Liver (tissue), 8 donors: ENCODE measurements at regions not wholly inside any gene's neighbourhood (a gene's known extent, or its start where the extent isn't known, plus 50 kb on each side); places are given as distances from the start of the nearest gene placed in this dataset.

ENCODE experiments used
- DNase-seq: peaks from one replicate; pipeline ENCODE4 v3.0.0-alpha.2; 2017; ENCODE audit warnings: low spot score
- H3K27ac ChIP-seq, 2 donors: one replicate each; pipeline ENCODE4 v1.7.0; 2013; ENCODE audit warnings: inconsistent platforms in 2 of 2, low read length in 2 of 2, control low read depth in 1 of 2, low read depth in 1 of 2, mild to moderate bottlenecking in 1 of 2
- H3K27me3 ChIP-seq, 4 donors: one replicate each; pipeline versions ENCODE4 v1.6.1 to v1.7.0; 2013; ENCODE audit warnings: low read length in 3 of 4, inconsistent platforms in 1 of 4, mild to moderate bottlenecking in 1 of 4, moderate library complexity in 1 of 4; ENCODE audit not compliant: control insufficient read depth in 4 of 4, insufficient read depth in 4 of 4
- H3K36me3 ChIP-seq, 4 donors: one replicate each; pipeline versions ENCODE4 v1.6.1 to v1.7.0; 2013; ENCODE audit warnings: low read length in 3 of 4, mild to moderate bottlenecking in 3 of 4, low read depth in 1 of 4, moderate library complexity in 1 of 4; ENCODE audit not compliant: control insufficient read depth in 4 of 4, insufficient read depth in 3 of 4
- H3K4me1 ChIP-seq, 4 donors: one replicate each; pipeline versions ENCODE4 v1.6.1 to v1.7.0; 2013; ENCODE audit warnings: low read length in 3 of 4, mild to moderate bottlenecking in 3 of 4, moderate library complexity in 1 of 4; ENCODE audit not compliant: control insufficient read depth in 4 of 4, insufficient read depth in 4 of 4
- H3K4me3 ChIP-seq, 3 donors: one replicate each; pipeline versions ENCODE4 v1.6.1 to v1.7.0; 2013; ENCODE audit warnings: low read length in 3 of 3, control low read depth in 1 of 3, low read depth in 1 of 3, mild to moderate bottlenecking in 1 of 3
- H3K9ac ChIP-seq, 2 donors: one replicate each; pipeline ENCODE4 v1.7.0; 2013; ENCODE audit warnings: low read length in 2 of 2, mild to moderate bottlenecking in 2 of 2, moderate library complexity in 2 of 2, control low read depth in 1 of 2, low read depth in 1 of 2
- H3K9me3 ChIP-seq, 4 donors: one replicate each; pipeline versions ENCODE4 v1.6.1 to v1.7.0; 2013; ENCODE audit warnings: low read length in 3 of 4; ENCODE audit not compliant: control insufficient read depth in 4 of 4
- EGR1 ChIP-seq, 2 donors: IDR thresholded peaks; 2 replicates each; pipeline ENCODE4 v1.6.1; 2016 to 2018; ENCODE audit warnings: antibody characterized with exemption in 2 of 2, low read depth in 2 of 2
- FOXA1 ChIP-seq: IDR thresholded peaks from 2 replicates; pipeline ENCODE4 v1.6.1; 2016; ENCODE audit warnings: antibody characterized with exemption
- FOXA2 ChIP-seq: IDR thresholded peaks from 2 replicates; pipeline ENCODE4 v1.6.1; 2016; ENCODE audit warnings: antibody characterized with exemption
- GABPA ChIP-seq, 2 donors: IDR thresholded peaks in 1 of 2; conservative IDR thresholded peaks in 1 of 2; 2 replicates each; pipeline ENCODE4 v1.6.1; 2016; ENCODE audit warnings: antibody characterized with exemption in 2 of 2, mild to moderate bottlenecking in 1 of 2, moderate library complexity in 1 of 2
- HNF4A ChIP-seq, 2 donors: conservative IDR thresholded peaks; 2 replicates each; pipeline ENCODE4 v1.6.1; 2016; ENCODE audit warnings: antibody characterized with exemption in 2 of 2, mild to moderate bottlenecking in 2 of 2
- HNF4G ChIP-seq: IDR thresholded peaks from 2 replicates; pipeline ENCODE4 v1.6.1; 2016; ENCODE audit warnings: antibody characterized with exemption
- JUND ChIP-seq, 2 donors: IDR thresholded peaks; 2 replicates each; pipeline ENCODE4 v1.6.1; 2016; ENCODE audit warnings: antibody characterized with exemption in 2 of 2
- NR2F2 ChIP-seq: IDR thresholded peaks from 2 replicates; pipeline ENCODE4 v1.6.1; 2016; ENCODE audit warnings: antibody characterized with exemption
- RAD21 ChIP-seq, 2 donors: IDR thresholded peaks; 2 replicates each; pipeline ENCODE4 v1.6.1; 2016; ENCODE audit warnings: antibody characterized with exemption in 2 of 2, mild to moderate bottlenecking in 2 of 2
- RXRA ChIP-seq, 2 donors: IDR thresholded peaks; 2 replicates each; pipeline ENCODE4 v1.6.1; 2017 to 2018; ENCODE audit warnings: antibody characterized with exemption in 2 of 2, mild to moderate bottlenecking in 1 of 2
- SP1 ChIP-seq: IDR thresholded peaks from 2 replicates; pipeline ENCODE4 v1.6.1; 2018; ENCODE audit warnings: antibody characterized with exemption, mild to moderate bottlenecking
- TAF1 ChIP-seq: conservative IDR thresholded peaks from 2 replicates; pipeline ENCODE4 v1.6.1; 2016; ENCODE audit warnings: antibody characterized with exemption, mild to moderate bottlenecking
- YY1 ChIP-seq: IDR thresholded peaks from 2 replicates; pipeline ENCODE4 v1.6.1; 2016; ENCODE audit warnings: antibody characterized with exemption, mild to moderate bottlenecking
- WGBS: extraction: QIAGEN DNeasy Blood & Tissue Kit; methylation state at CpG from one replicate; pipeline ENCODE4 v1.1.7; 2013; 5-methylcytosine and 5-hydroxymethylcytosine counted together
- TF ChIP-seq, protein P1 (sequence below): fragments of 150-350 bp; IDR thresholded peaks from 2 replicates; pipeline ENCODE4 v1.5.1; 2017; ENCODE audit warnings: improper control_type of control experiment, low read depth, low read length; ENCODE audit not compliant: missing input control
- TF ChIP-seq, protein P2 (sequence below): IDR thresholded peaks from 2 replicates; pipeline ENCODE4 v1.6.1; 2016; ENCODE audit warnings: antibody characterized with exemption
- TF ChIP-seq, protein P3 (sequence below): IDR thresholded peaks from 2 replicates; pipeline ENCODE4 v1.6.1; 2016; ENCODE audit warnings: antibody characterized with exemption
- TF ChIP-seq, protein P4 (sequence below): IDR thresholded peaks from 2 replicates; pipeline ENCODE4 v1.6.1; 2016; ENCODE audit warnings: antibody characterized with exemption, mild to moderate bottlenecking
- TF ChIP-seq, protein P5 (sequence below): IDR thresholded peaks from 2 replicates; pipeline ENCODE4 v1.6.1; 2016; ENCODE audit warnings: antibody characterized with exemption
- donor health status: healthy.
- donor health status: healthy.
- donor health status: healthy.
- donor health status: healthy.
- donor health status: healthy.

DNA sequence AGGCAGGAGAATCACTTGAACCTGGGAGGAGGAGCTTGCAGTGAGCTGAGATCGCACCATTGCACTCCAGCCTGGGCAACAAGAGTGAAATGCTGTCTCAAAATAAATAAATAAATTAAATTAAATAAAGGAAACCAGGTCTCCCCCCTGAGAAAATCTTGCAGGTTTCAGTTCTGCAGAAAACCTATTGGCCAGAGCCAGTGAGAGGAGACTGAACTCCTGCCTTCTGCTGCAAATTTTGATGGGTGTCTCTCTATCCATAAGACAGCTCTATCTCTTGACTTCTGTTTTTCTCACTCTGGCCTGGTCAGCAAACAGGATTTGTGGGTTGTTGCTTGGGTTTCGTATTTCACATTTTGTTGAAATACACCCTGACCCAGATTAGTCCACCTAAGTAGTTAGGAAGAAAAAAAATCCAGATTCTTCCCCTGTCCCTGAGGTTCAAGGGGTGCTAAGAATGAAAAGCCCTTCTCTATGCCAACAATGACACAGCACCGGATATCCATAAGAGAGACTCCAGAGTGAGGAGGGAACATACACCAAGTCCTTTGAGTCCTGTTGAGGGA is 86.7 kb upstream of the MAP4K4 start:
- 93% methylated on average over 3 of the region's 3 CpGs for WGBS
- no peaks in the 10 kb centered on the region for H3K27me3 ChIP-seq
- H3K4me3 ChIP-seq = no peak overlapping the region
- no peaks in the 10 kb centered on the region for H3K9me3 ChIP-seq
- no peaks in the 10 kb centered on the region for H3K36me3 ChIP-seq
- no peak overlapping the region for H3K9ac ChIP-seq
- DNase-seq = no peak
- H3K4me1 ChIP-seq = no peaks in the 10 kb centered on the region
- no peak for TF ChIP-seq GABPA (IDR thresholded peaks at IDR 0.05 in 1 of 2, conservative IDR thresholded peaks at IDR 0.05 in 1 of 2)
- TF ChIP-seq, protein P1, sequence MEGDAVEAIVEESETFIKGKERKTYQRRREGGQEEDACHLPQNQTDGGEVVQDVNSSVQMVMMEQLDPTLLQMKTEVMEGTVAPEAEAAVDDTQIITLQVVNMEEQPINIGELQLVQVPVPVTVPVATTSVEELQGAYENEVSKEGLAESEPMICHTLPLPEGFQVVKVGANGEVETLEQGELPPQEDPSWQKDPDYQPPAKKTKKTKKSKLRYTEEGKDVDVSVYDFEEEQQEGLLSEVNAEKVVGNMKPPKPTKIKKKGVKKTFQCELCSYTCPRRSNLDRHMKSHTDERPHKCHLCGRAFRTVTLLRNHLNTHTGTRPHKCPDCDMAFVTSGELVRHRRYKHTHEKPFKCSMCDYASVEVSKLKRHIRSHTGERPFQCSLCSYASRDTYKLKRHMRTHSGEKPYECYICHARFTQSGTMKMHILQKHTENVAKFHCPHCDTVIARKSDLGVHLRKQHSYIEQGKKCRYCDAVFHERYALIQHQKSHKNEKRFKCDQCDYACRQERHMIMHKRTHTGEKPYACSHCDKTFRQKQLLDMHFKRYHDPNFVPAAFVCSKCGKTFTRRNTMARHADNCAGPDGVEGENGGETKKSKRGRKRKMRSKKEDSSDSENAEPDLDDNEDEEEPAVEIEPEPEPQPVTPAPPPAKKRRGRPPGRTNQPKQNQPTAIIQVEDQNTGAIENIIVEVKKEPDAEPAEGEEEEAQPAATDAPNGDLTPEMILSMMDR = no peak
- no peak for TF ChIP-seq SP1
- TF ChIP-seq, protein P2, sequence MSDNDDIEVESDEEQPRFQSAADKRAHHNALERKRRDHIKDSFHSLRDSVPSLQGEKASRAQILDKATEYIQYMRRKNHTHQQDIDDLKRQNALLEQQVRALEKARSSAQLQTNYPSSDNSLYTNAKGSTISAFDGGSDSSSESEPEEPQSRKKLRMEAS = no peak
- TF ChIP-seq, protein P3, sequence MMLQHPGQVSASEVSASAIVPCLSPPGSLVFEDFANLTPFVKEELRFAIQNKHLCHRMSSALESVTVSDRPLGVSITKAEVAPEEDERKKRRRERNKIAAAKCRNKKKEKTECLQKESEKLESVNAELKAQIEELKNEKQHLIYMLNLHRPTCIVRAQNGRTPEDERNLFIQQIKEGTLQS = no peak
- no peak for TF ChIP-seq NR2F2
- TF ChIP-seq YY1 = no peak
- no peak for TF ChIP-seq HNF4G
- TF ChIP-seq, protein P4, sequence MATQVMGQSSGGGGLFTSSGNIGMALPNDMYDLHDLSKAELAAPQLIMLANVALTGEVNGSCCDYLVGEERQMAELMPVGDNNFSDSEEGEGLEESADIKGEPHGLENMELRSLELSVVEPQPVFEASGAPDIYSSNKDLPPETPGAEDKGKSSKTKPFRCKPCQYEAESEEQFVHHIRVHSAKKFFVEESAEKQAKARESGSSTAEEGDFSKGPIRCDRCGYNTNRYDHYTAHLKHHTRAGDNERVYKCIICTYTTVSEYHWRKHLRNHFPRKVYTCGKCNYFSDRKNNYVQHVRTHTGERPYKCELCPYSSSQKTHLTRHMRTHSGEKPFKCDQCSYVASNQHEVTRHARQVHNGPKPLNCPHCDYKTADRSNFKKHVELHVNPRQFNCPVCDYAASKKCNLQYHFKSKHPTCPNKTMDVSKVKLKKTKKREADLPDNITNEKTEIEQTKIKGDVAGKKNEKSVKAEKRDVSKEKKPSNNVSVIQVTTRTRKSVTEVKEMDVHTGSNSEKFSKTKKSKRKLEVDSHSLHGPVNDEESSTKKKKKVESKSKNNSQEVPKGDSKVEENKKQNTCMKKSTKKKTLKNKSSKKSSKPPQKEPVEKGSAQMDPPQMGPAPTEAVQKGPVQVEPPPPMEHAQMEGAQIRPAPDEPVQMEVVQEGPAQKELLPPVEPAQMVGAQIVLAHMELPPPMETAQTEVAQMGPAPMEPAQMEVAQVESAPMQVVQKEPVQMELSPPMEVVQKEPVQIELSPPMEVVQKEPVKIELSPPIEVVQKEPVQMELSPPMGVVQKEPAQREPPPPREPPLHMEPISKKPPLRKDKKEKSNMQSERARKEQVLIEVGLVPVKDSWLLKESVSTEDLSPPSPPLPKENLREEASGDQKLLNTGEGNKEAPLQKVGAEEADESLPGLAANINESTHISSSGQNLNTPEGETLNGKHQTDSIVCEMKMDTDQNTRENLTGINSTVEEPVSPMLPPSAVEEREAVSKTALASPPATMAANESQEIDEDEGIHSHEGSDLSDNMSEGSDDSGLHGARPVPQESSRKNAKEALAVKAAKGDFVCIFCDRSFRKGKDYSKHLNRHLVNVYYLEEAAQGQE = no peak
- TF ChIP-seq EGR1 (IDR thresholded peaks at IDR 0.05; ENCODE audit: low read depth in 2 of 2) = no peak
- no peak for TF ChIP-seq FOXA2
- TF ChIP-seq FOXA1 = no peak
- no peak for TF ChIP-seq HNF4A (conservative IDR thresholded peaks at IDR 0.05)
- no peak for TF ChIP-seq TAF1
- TF ChIP-seq JUND (IDR thresholded peaks at IDR 0.05) = no peak
- no peak for TF ChIP-seq RAD21 (IDR thresholded peaks at IDR 0.05)
- H3K27ac ChIP-seq = no peak overlapping the region

DNA sequence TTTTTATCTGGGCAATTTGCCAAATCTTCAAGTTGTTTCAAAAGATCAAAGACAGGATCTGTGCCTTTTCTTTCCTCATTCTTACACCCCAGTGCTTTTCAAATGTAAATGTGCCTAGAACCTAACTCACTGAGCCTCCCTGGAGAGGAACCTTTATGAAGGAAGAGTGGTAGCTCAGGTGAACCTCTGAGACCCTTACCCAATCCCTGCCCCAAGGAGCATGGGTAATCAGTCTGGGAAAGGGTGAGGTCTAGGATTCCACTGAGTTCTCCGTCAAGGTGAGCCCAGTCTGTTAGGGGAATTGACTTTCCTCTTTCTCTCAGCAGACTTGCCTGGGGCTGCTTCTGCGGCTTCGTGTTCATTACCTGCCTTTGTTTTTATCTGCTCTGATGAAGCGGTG is 88.1 kb upstream of the MAP4K4 start:
- Histone ChIP-seq H3K4me3 (no peak overlapping the region), H3K9ac (no peak overlapping the region), H3K27ac (no peak overlapping the region), H3K4me1 (no peaks in the 10 kb centered on the region), H3K27me3 (no peaks in the 10 kb centered on the region), H3K9me3 (no peaks in the 10 kb centered on the region), H3K36me3 (no peaks in the 10 kb centered on the region)
- DNase-seq = no peak
- WGBS = 98% methylated on average over 4 of the region's 4 CpGs
- TF ChIP-seq YY1 (no peak), RXRA (IDR thresholded peaks at IDR 0.05) (no peak), EGR1 (IDR thresholded peaks at IDR 0.05; ENCODE audit: low read depth in 2 of 2) (no peak), HNF4A (conservative IDR thresholded peaks at IDR 0.05) (no peak), JUND (IDR thresholded peaks at IDR 0.05) (no peak), NR2F2 (no peak), TAF1 (no peak), RAD21 (IDR thresholded peaks at IDR 0.05) (no peak)
- TF ChIP-seq, protein P5, sequence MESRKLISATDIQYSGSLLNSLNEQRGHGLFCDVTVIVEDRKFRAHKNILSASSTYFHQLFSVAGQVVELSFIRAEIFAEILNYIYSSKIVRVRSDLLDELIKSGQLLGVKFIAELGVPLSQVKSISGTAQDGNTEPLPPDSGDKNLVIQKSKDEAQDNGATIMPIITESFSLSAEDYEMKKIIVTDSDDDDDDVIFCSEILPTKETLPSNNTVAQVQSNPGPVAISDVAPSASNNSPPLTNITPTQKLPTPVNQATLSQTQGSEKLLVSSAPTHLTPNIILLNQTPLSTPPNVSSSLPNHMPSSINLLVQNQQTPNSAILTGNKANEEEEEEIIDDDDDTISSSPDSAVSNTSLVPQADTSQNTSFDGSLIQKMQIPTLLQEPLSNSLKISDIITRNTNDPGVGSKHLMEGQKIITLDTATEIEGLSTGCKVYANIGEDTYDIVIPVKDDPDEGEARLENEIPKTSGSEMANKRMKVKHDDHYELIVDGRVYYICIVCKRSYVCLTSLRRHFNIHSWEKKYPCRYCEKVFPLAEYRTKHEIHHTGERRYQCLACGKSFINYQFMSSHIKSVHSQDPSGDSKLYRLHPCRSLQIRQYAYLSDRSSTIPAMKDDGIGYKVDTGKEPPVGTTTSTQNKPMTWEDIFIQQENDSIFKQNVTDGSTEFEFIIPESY = no peak
- TF ChIP-seq, protein P3 = no peak
- TF ChIP-seq, protein P1 = no peak
